Activated naive CD8-positive, alpha-beta T cell treated with anti-CD3 and anti-CD28 coated beads, Interleukin-2, amount 10 ng/mL, durations not matched to agents 7 days and 5 days (primary cell): ENCODE measurements at regions not wholly inside any gene's neighbourhood (a gene's known extent, or its start where the extent isn't known, plus 50 kb on each side); places are given as distances from the start of the nearest gene placed in this dataset.

ENCODE experiments used
- ATAC-seq: fragments of 150-1000 bp; cut with Tn5 transposase; one replicate; pipeline ENCODE4 v1.10.0; 2021; ENCODE audit warnings: low read depth, moderate library complexity
- POLR2A ChIA-PET: fragments of 350-600 bp; sonication (Branson Sonifier 250); formaldehyde crosslinking; loops from one replicate; lab custom pipeline; 2021; ENCODE audit warnings: antibody characterized with exemption; lab: Charles Lee
- DNase-seq: peaks from one replicate; pipeline ENCODE4 v3.0.0; 2021
- H3K27ac Mint-ChIP-seq: one replicate; pipeline ENCODE4 v1.8.0; 2022; ENCODE audit warnings: mild to moderate bottlenecking, mixed read lengths
- H3K27me3 Mint-ChIP-seq: one replicate; pipeline ENCODE4 v1.8.0; 2022; ENCODE audit warnings: mild to moderate bottlenecking, moderate library complexity, mixed read lengths
- H3K36me3 Mint-ChIP-seq: one replicate; pipeline ENCODE4 v1.8.0; 2021; ENCODE audit warnings: mild to moderate bottlenecking, mixed read lengths
- H3K4me1 Mint-ChIP-seq: one replicate; pipeline ENCODE4 v1.8.0; 2021; ENCODE audit warnings: mixed read lengths
- H3K4me3 Mint-ChIP-seq: one replicate; pipeline ENCODE4 v1.8.0; 2022; ENCODE audit warnings: mild to moderate bottlenecking, moderate library complexity, mixed read lengths
- H3K9me3 Mint-ChIP-seq: one replicate; pipeline ENCODE4 v1.8.0; 2021; ENCODE audit warnings: mixed read lengths

GRCh38 chr7:113491305-113491704, 373.0 kb upstream of the SMIM30 start:
- POLR2A ChIA-PET: no interaction called here
- no peak for ATAC-seq
- H3K4me3 Mint-ChIP-seq: no peak overlapping the region

GRCh38 chr7:113487925-113488731, 369.8 kb upstream of the SMIM30 start:
- no peak for ATAC-seq
- POLR2A ChIA-PET: no interaction called here
- no peaks in the 10 kb centered on the region for H3K36me3 Mint-ChIP-seq
- peaks cover 1% of the 10 kb centered on the region for H3K9me3 Mint-ChIP-seq
- H3K4me1 Mint-ChIP-seq: no peaks in the 10 kb centered on the region
- no peak for DNase-seq
- H3K4me3 Mint-ChIP-seq: no peak overlapping the region
- H3K27me3 Mint-ChIP-seq: no peaks in the 10 kb centered on the region
- H3K27ac Mint-ChIP-seq: no peak overlapping the region

More at GRCh38 chr7:113491305-113491704, 373.0 kb upstream of the SMIM30 start:
- no peak overlapping the region for H3K27ac Mint-ChIP-seq
- no peaks in the 10 kb centered on the region for H3K9me3 Mint-ChIP-seq
- no peaks in the 10 kb centered on the region for H3K4me1 Mint-ChIP-seq
- no peaks in the 10 kb centered on the region for H3K27me3 Mint-ChIP-seq
- H3K36me3 Mint-ChIP-seq: no peaks in the 10 kb centered on the region
- no peak for DNase-seq

- Mint-ChIP-seq H3K36me3 (no peaks in the 10 kb centered on the region), H3K4me1 (no peaks in the 10 kb centered on the region), H3K9me3 (peaks cover 1% of the 10 kb centered on the region), H3K4me3 (no peak overlapping the region), H3K27ac (no peak overlapping the region), H3K27me3 (no peaks in the 10 kb centered on the region)
- POLR2A ChIA-PET: no interaction called here
- ATAC-seq (no peak), DNase-seq (no peak)
Measured at GRCh38 chr7:113486548-113486947, 368.2 kb upstream of the SMIM30 start.

- no peaks in the 10 kb centered on the region for H3K27me3 Mint-ChIP-seq
- no peak for ATAC-seq
- H3K4me1 Mint-ChIP-seq: no peaks in the 10 kb centered on the region
- H3K9me3 Mint-ChIP-seq: peaks cover 1% of the 10 kb centered on the region
- no peak overlapping the region for H3K27ac Mint-ChIP-seq
- no peak for DNase-seq
- POLR2A ChIA-PET: no interaction called here
- no peak overlapping the region for H3K4me3 Mint-ChIP-seq
- no peaks in the 10 kb centered on the region for H3K36me3 Mint-ChIP-seq
Measured at GRCh38 chr7:113483657-113484056, 365.3 kb upstream of the SMIM30 start.

- Mint-ChIP-seq H3K4me1 (no peaks in the 10 kb centered on the region), H3K36me3 (no peaks in the 10 kb centered on the region), H3K4me3 (no peak overlapping the region), H3K9me3 (no peaks in the 10 kb centered on the region), H3K27me3 (no peaks in the 10 kb centered on the region), H3K27ac (no peak overlapping the region)
- no peak for ATAC-seq
- DNase-seq: no peak
- POLR2A ChIA-PET: no interaction called here
Measured at GRCh38 chr7:113480537-113480936, 362.2 kb upstream of the SMIM30 start.

- Mint-ChIP-seq H3K36me3 (no peaks in the 10 kb centered on the region), H3K4me1 (no peaks in the 10 kb centered on the region), H3K27ac (no peak overlapping the region), H3K4me3 (no peak overlapping the region), H3K9me3 (peaks cover 3% of the 10 kb centered on the region), H3K27me3 (no peaks in the 10 kb centered on the region)
- DNase-seq: no peak
- POLR2A ChIA-PET: no interaction called here
- ATAC-seq: no peak
Measured at GRCh38 chr7:113464096-113464855, 345.9 kb upstream of the SMIM30 start.

- DNase-seq (no peak), ATAC-seq (no peak)
- H3K36me3 Mint-ChIP-seq: no peaks in the 10 kb centered on the region
- H3K4me1 Mint-ChIP-seq: no peaks in the 10 kb centered on the region
- no peak overlapping the region for H3K27ac Mint-ChIP-seq
- no peaks in the 10 kb centered on the region for H3K27me3 Mint-ChIP-seq
- no peak overlapping the region for H3K4me3 Mint-ChIP-seq
- peaks cover 3% of the 10 kb centered on the region for H3K9me3 Mint-ChIP-seq
- POLR2A ChIA-PET: no interaction called here
Measured at GRCh38 chr7:113460067-113460466, 341.7 kb upstream of the SMIM30 start.

- H3K4me3 Mint-ChIP-seq: no peak overlapping the region
- H3K27me3 Mint-ChIP-seq: no peaks in the 10 kb centered on the region
- no peaks in the 10 kb centered on the region for H3K36me3 Mint-ChIP-seq
- POLR2A ChIA-PET: no interaction called here
- DNase-seq (no peak), ATAC-seq (no peak)
- H3K27ac Mint-ChIP-seq: no peak overlapping the region
- H3K4me1 Mint-ChIP-seq: no peaks in the 10 kb centered on the region
- H3K9me3 Mint-ChIP-seq: no peaks in the 10 kb centered on the region
Measured at GRCh38 chr7:113456533-113456932, 338.2 kb upstream of the SMIM30 start.

- DNase-seq: no peak
- POLR2A ChIA-PET: no interaction called here
- no peak for ATAC-seq
- Mint-ChIP-seq H3K4me3 (no peak overlapping the region), H3K4me1 (no peaks in the 10 kb centered on the region), H3K27me3 (no peaks in the 10 kb centered on the region), H3K27ac (no peak overlapping the region), H3K36me3 (no peaks in the 10 kb centered on the region), H3K9me3 (no peaks in the 10 kb centered on the region)
Measured at GRCh38 chr7:113454597-113455169, 336.3 kb upstream of the SMIM30 start.

GRCh38 chr7:113452245-113452644, 333.9 kb upstream of the SMIM30 start:
- H3K9me3 Mint-ChIP-seq: no peaks in the 10 kb centered on the region
- no peaks in the 10 kb centered on the region for H3K4me1 Mint-ChIP-seq
- no peak overlapping the region for H3K27ac Mint-ChIP-seq
- DNase-seq: no peak
- ATAC-seq: no peak
- no peak overlapping the region for H3K4me3 Mint-ChIP-seq
- no peaks in the 10 kb centered on the region for H3K36me3 Mint-ChIP-seq
- no peaks in the 10 kb centered on the region for H3K27me3 Mint-ChIP-seq
- POLR2A ChIA-PET: no interaction called here

- Mint-ChIP-seq H3K27ac (no peak overlapping the region), H3K4me3 (no peak overlapping the region), H3K36me3 (no peaks in the 10 kb centered on the region), H3K4me1 (no peaks in the 10 kb centered on the region), H3K27me3 (no peaks in the 10 kb centered on the region), H3K9me3 (no peaks in the 10 kb centered on the region)
- POLR2A ChIA-PET: no interaction called here
- DNase-seq: no peak
- ATAC-seq: no peak
Measured at GRCh38 chr7:113446791-113447190, 328.4 kb upstream of the SMIM30 start.

- H3K4me1 Mint-ChIP-seq: no peaks in the 10 kb centered on the region
- ATAC-seq (no peak), DNase-seq (no peak)
- no peaks in the 10 kb centered on the region for H3K9me3 Mint-ChIP-seq
- no peaks in the 10 kb centered on the region for H3K36me3 Mint-ChIP-seq
- H3K4me3 Mint-ChIP-seq: no peak overlapping the region
- no peaks in the 10 kb centered on the region for H3K27me3 Mint-ChIP-seq
- POLR2A ChIA-PET: no interaction called here
- H3K27ac Mint-ChIP-seq: no peak overlapping the region
Measured at GRCh38 chr7:113446391-113446790, 328.0 kb upstream of the SMIM30 start.

- no peaks in the 10 kb centered on the region for H3K9me3 Mint-ChIP-seq
- H3K27me3 Mint-ChIP-seq: no peaks in the 10 kb centered on the region
- POLR2A ChIA-PET: no interaction called here
- H3K36me3 Mint-ChIP-seq: no peaks in the 10 kb centered on the region
- H3K4me3 Mint-ChIP-seq: no peak overlapping the region
- no peaks in the 10 kb centered on the region for H3K4me1 Mint-ChIP-seq
- no peak for ATAC-seq
- no peak overlapping the region for H3K27ac Mint-ChIP-seq
- no peak for DNase-seq
Measured at GRCh38 chr7:113444261-113444660, 325.9 kb upstream of the SMIM30 start.

GRCh38 chr7:113440173-113440572, 321.8 kb upstream of the SMIM30 start:
- POLR2A ChIA-PET: no interaction called here
- Mint-ChIP-seq H3K36me3 (no peaks in the 10 kb centered on the region), H3K9me3 (no peaks in the 10 kb centered on the region), H3K4me1 (no peaks in the 10 kb centered on the region), H3K4me3 (no peak overlapping the region), H3K27me3 (no peaks in the 10 kb centered on the region), H3K27ac (no peak overlapping the region)
- DNase-seq (no peak), ATAC-seq (no peak)
